Endothelial cell of umbilical vein (primary cell): ENCODE measurements at regions not wholly inside any gene's neighbourhood (a gene's known extent, or its start where the extent isn't known, plus 50 kb on each side); places are given as distances from the start of the nearest gene placed in this dataset.

Experiments used
- BruUV-seq: library from RNA; stranded (reverse); fragments of 400-500 nt; replicated peaks from 2 replicates; lab custom pipeline; 2021; lab: Mats Ljungman, UMichigan
- CTCF ChIA-PET: fragments of 300-600, 350-600 bp; sonication (Branson Sonifier 250); formaldehyde crosslinking; loops from one replicate; lab custom pipeline; 2021; ENCODE audit warnings: antibody characterized with exemption, inconsistent platforms; lab: Charles Lee
- POLR2A ChIA-PET: fragments of 300-600, 350-600 bp; sonication (Branson Sonifier 250); formaldehyde crosslinking; loops from one replicate; lab custom pipeline; 2021; ENCODE audit warnings: antibody characterized with exemption, inconsistent platforms; lab: Charles Lee
- DNase-seq: peaks from one replicate; pipeline ENCODE4 v3.0.0-alpha.2; 2011; ENCODE audit warnings: low read depth, low spot score
- FAIRE-seq: peaks from 2 replicates; lab custom pipeline; 2011; peaks lifted over from hg19 to GRCh38; lab: Jason Lieb, UNC
- H2AFZ ChIP-seq: 2 replicates; pipeline ENCODE4 v1.6.0; 2012; ENCODE audit warnings: low read depth, low read length, control low read depth, inconsistent platforms
- H3K27ac ChIP-seq: 2 replicates; pipeline ENCODE4 v1.5.1; 2011; ENCODE audit warnings: low read depth, mild to moderate bottlenecking, control low read depth, low read length, moderate library complexity; ENCODE audit not compliant: insufficient read depth
- H3K27me3 ChIP-seq, 2 experiments: 2 replicates each; pipeline versions ENCODE4 v1.6.0 to v1.6.1; 2011; ENCODE audit warnings: low read length in 2 of 2, mixed read lengths in 1 of 2; ENCODE audit not compliant: control insufficient read depth in 2 of 2, insufficient read depth in 2 of 2
- H3K36me3 ChIP-seq, 2 experiments: 2 replicates in 1 of 2; 3 replicates in 1 of 2; pipeline ENCODE4 v1.5.1; 2011; ENCODE audit warnings: low read length in 2 of 2, mild to moderate bottlenecking in 1 of 2, moderate library complexity in 1 of 2; ENCODE audit not compliant: control insufficient read depth in 2 of 2, insufficient read depth in 2 of 2; ENCODE audit errors: extremely low read depth in 1 of 2
- H3K4me1 ChIP-seq: 3 replicates; pipeline ENCODE4 v1.5.1; 2011; ENCODE audit warnings: mild to moderate bottlenecking, low read length; ENCODE audit not compliant: control insufficient read depth, insufficient read depth; ENCODE audit errors: extremely low read depth
- H3K4me2 ChIP-seq: 2 replicates; pipeline ENCODE4 v1.6.1; 2011; ENCODE audit warnings: low read length, control low read depth, mixed read lengths; ENCODE audit not compliant: insufficient read depth
- H3K4me3 ChIP-seq, 3 experiments: fragments of 200-600 bp in 1 of 3; sonication (generic), shearing (Covaris generic) in 1 of 3; replicated peaks in 1 of 3; 2 replicates each; pipeline ENCODE4 v1.5.1; 2011 to 2016; ENCODE audit warnings: control low read depth in 3 of 3, low read length in 3 of 3, mild to moderate bottlenecking in 2 of 3, inconsistent platforms in 1 of 3, low read depth in 1 of 3, moderate library complexity in 1 of 3; ENCODE audit not compliant: insufficient read depth in 1 of 3
- H3K79me2 ChIP-seq: 2 replicates; pipeline ENCODE4 v1.6.0; 2012; ENCODE audit warnings: low read length, inconsistent platforms; ENCODE audit not compliant: control insufficient read depth, insufficient read depth
- H3K9ac ChIP-seq: replicated peaks from 2 replicates; pipeline ENCODE3; 2011; ENCODE audit warnings: low read length, control low read depth; ENCODE audit not compliant: insufficient read depth; ENCODE audit errors: extremely low read depth
- H3K9me1 ChIP-seq: replicated peaks from 3 replicates; pipeline ENCODE4 v1.6.0; 2011; ENCODE audit warnings: mild to moderate bottlenecking, low read length; ENCODE audit not compliant: control insufficient read depth, insufficient read depth; ENCODE audit errors: extremely low read depth
- H3K9me3 ChIP-seq: replicated peaks from 2 replicates; pipeline ENCODE4 v1.5.1; 2012; ENCODE audit warnings: low read length, inconsistent platforms; ENCODE audit not compliant: control insufficient read depth, insufficient read depth
- H4K20me1 ChIP-seq: replicated peaks from 2 replicates; pipeline ENCODE3; 2011; ENCODE audit warnings: mild to moderate bottlenecking, low read length; ENCODE audit not compliant: control insufficient read depth, insufficient read depth; ENCODE audit errors: extremely low read depth
- CTCF ChIP-seq, 2 donors: IDR thresholded peaks; 1 replicate in 1 of 2; 2 replicates in 1 of 2; pipeline ENCODE4 v1.5.1; 2011; ENCODE audit warnings: low read length in 2 of 2, mild to moderate bottlenecking in 2 of 2, moderate library complexity in 2 of 2, control low read depth in 1 of 2, inconsistent platforms in 1 of 2, low read depth in 1 of 2; ENCODE audit not compliant: insufficient read depth in 1 of 2; ENCODE audit errors: extremely low read depth in 1 of 2
- EZH2 ChIP-seq: IDR thresholded peaks from 2 replicates; pipeline ENCODE4 v1.6.1; 2012; ENCODE audit warnings: borderline replicate concordance, low read depth, mild to moderate bottlenecking, moderate library complexity, low read length, inconsistent platforms; ENCODE audit not compliant: severe bottlenecking
- MAX ChIP-seq: IDR thresholded peaks from 2 replicates; pipeline ENCODE4 v1.6.1; 2011; ENCODE audit not compliant: insufficient read depth, insufficient read length
- MYC ChIP-seq: IDR thresholded peaks from one replicate; pipeline ENCODE4 v1.6.1; 2011; ENCODE audit warnings: mild to moderate bottlenecking, low read depth, low read length
- POLR2A ChIP-seq: IDR thresholded peaks from 2 replicates; pipeline ENCODE4 v1.6.1; 2012; ENCODE audit warnings: low read depth, mild to moderate bottlenecking, control low read depth, low read length
- POLR2AphosphoS5 ChIP-seq: IDR thresholded peaks from 2 replicates; pipeline ENCODE4 v1.6.1; 2012; ENCODE audit warnings: low read depth, mild to moderate bottlenecking, control low read depth, low read length, moderate library complexity; ENCODE audit not compliant: insufficient read depth
- dilution Hi-C: fragments of 300-500 bp; cut with MboI; formaldehyde crosslinking; loops from one replicate; pipeline ENCODE4 v1.15.0; 2019; ENCODE audit warnings: low sequenced_read_pairs; ENCODE audit not compliant: extremely low pct_ligation_motif_present
- intact Hi-C: fragments of 100-400 bp; cut with micrococcal nuclease; formaldehyde crosslinking; loops from one replicate; pipeline ENCODE4 v1.10.0; 2022

- CTCF ChIA-PET: no interaction called here
- TF ChIP-seq POLR2A: no peak
- no peak for TF ChIP-seq MAX
- no peaks in the 10 kb centered on the region for H3K79me2 ChIP-seq
- H3K9me1 ChIP-seq: no peaks in the 10 kb centered on the region
- DNase-seq: no peak
- POLR2A ChIA-PET: no interaction called here
- H3K36me3 ChIP-seq: no peaks in the 10 kb centered on the region
- H3K4me2 ChIP-seq: no peak overlapping the region
- dilution Hi-C loops: no loop called here
- no peaks in the 10 kb centered on the region for H3K27me3 ChIP-seq
- intact Hi-C loops: no loop called here
- H3K4me1 ChIP-seq: no peaks in the 10 kb centered on the region
- H2AFZ ChIP-seq: no peak overlapping the region
- H3K9me3 ChIP-seq: peaks cover 6% of the 10 kb centered on the region
- BruUV-seq: no TSS peak
- no peak for FAIRE-seq
- no peak overlapping the region for H3K9ac ChIP-seq
- H3K27ac ChIP-seq: no peak overlapping the region
- no peak overlapping the region for H3K4me3 ChIP-seq
- H4K20me1 ChIP-seq: no peaks in the 10 kb centered on the region
Measured at GRCh38 chr7:68682910-68683309, 915.4 kb upstream of the AUTS2 start.

- Histone ChIP-seq H3K36me3 (no peaks in the 10 kb centered on the region), H4K20me1 (no peaks in the 10 kb centered on the region), H3K9ac (no peak overlapping the region), H3K9me3 (peaks cover 9% of the 10 kb centered on the region), H3K4me3 (no peak overlapping the region), H3K9me1 (no peaks in the 10 kb centered on the region), H3K27ac (no peak overlapping the region), H3K79me2 (no peaks in the 10 kb centered on the region), H3K27me3 (no peaks in the 10 kb centered on the region), H3K4me2 (no peak overlapping the region), H3K4me1 (no peaks in the 10 kb centered on the region), H2AFZ (no peak overlapping the region)
- dilution Hi-C loops (no loop called here), intact Hi-C loops (no loop called here)
- CTCF ChIA-PET: no interaction called here
- DNase-seq: no peak
- POLR2A ChIA-PET: no interaction called here
- FAIRE-seq: no peak
- no TSS peak for BruUV-seq
- no peak for TF ChIP-seq EZH2
- no peak for TF ChIP-seq MYC
- no peak for TF ChIP-seq POLR2AphosphoS5
- no peak for TF ChIP-seq CTCF (IDR thresholded peaks at IDR 0.05; ENCODE audit: extremely low read depth in 1 of 2, insufficient read depth in 1 of 2, low read depth in 1 of 2, low read length in 2 of 2)
Measured at GRCh38 chr7:68684246-68684839, 913.9 kb upstream of the AUTS2 start.
